ENCODE measurements at regions not wholly inside any gene's neighbourhood (a gene's known extent, or its start where the extent isn't known, plus 50 kb on each side); places are given as distances from the start of the nearest gene placed in this dataset.
"Not testable (repeated sequence)": the region's sequence is repeated elsewhere in the genome, so short reads cannot be mapped to it uniquely, and the experiment has no call there.

DNA sequence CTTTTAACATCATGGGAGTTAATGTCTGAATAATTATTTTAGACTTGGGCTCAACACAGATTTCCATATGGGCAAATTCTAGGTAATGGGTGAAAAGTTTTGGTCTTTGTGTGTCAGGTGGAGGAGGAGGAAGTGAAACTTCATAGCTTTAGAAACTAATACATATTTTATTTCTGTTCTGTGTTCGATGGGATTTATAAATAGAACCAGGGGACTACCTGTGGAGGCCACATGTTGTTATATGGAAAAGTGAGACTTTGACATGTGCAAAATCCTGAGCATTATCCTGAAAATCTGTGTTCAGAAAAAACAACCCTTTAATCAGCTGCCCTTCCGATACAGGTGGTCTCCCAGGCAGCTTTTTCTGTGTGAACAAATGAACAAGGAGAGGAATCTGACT lies 209.5 kb downstream of the SOX2 start:
- DNase-seq (ENCODE audit: low read depth): no peak

- DNase-seq (ENCODE audit: low read depth): not testable (repeated sequence)
Observed at GRCh38 chr3:181925841-181926240, 214.1 kb downstream of the SOX2 start.

GRCh38 chr3:181929501-181929900 lies 217.8 kb downstream of the SOX2 start:
- DNase-seq (ENCODE audit: low read depth): no peak

DNA sequence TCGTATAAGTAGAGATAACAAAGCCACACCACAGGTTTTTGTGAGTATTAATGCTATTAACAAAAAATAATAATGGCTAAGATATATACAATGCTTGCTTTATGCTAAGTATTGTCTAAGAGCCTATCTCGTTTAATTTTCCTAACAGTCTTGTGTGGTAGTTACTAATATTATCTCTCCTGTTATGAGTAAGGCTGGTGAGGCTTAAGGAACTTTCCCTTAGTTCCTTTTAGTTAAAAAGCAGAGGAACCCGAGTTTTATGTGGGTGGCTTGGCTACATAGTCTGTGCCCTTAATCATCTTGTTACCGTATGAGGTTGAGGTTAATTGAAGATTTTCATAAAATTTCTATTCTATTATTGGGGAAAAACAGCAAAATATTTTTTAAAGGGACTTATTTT lies 218.4 kb downstream of the SOX2 start:
- DNase-seq (ENCODE audit: low read depth): no peak

GRCh38 chr3:181932039-181932438 lies 220.3 kb downstream of the SOX2 start:
- DNase-seq (ENCODE audit: low read depth): no peak

- DNase-seq (ENCODE audit: low read depth): no peak
Observed at GRCh38 chr3:181933052-181933618, 221.4 kb downstream of the SOX2 start.

DNA sequence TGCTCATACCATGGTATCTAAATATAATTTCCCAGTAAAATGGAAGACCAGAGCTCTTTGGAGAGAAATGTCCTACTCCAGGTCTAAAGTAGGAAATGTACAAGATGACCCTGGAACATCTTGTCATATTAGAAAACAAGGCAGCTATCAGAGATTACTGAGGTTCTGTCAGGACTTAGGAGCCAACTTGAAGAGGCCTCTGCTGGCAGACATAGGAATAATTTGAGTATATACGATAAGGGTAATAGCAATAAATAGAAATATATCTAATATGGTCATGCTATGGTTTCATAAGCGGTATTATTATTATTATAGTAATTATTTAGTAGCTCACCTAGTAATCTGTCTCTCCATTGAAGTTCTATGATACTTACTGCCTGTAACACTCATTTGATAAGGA lies 224.2 kb downstream of the SOX2 start:
- DNase-seq (ENCODE audit: low read depth): no peak

DNA sequence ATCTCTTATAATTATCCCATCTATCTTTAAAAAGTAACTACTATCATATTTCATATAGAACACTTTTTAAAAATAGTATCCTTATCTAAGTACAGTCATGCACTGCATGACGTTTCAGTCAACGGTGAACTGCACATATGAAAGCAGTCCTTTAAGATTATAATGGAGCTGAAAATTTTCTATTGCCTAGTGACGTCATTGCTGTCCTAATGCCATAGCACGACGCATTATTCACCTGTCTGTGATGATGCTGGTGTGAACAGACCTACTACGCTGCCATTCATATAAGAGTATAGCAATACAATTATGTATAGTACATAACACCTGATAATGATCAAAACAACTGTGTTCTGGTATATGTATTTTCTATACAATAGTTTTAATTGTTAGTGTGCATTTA lies 225.0 kb downstream of the SOX2 start:
- no peak for DNase-seq (ENCODE audit: low read depth)

DNA sequence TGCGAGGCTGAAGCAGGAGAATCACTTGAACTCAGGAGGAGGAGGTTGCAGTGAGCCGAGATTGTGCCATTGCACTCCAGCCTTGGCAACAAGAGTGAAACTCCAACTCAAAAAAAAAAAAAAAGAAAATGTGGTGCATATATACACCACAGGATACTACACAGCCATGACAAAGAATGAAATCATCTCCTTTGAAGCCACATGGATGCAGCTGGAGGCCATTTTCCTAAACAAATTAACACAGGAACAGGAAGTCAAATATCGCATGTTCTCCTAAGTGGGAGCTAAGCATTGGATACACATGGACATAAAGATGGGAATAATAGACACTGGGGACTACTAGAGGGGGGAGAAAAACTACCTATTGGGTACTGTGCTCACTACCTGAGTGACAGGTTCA lies 226.9 kb downstream of the SOX2 start:
- not testable (repeated sequence) for DNase-seq (ENCODE audit: low read depth)

DNA sequence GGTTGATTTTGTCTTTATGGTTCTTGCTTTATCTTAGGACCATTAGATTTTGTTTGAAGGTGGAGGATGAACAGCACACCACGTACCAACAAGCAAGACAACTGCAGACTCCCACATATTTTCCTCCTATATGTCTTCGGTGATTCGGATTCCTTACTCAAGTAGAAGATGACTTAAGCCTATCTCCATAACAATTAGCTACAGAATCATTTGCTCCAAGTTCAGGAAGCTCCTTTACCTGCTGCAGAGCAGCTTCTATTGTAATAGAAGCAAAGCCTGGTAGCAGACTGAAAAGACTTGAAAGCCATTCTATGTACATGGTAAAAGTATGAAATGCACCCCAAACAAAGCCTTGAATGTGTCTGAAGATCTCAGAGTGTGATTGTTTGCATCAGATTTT lies 229.0 kb downstream of the SOX2 start:
- no peak for DNase-seq (ENCODE audit: low read depth)

GRCh38 chr3:181941250-181941649 lies 229.5 kb downstream of the SOX2 start:
- DNase-seq (ENCODE audit: low read depth): no peak

GRCh38 chr3:181943285-181943684 lies 231.6 kb downstream of the SOX2 start:
- no peak for DNase-seq (ENCODE audit: low read depth)

DNA sequence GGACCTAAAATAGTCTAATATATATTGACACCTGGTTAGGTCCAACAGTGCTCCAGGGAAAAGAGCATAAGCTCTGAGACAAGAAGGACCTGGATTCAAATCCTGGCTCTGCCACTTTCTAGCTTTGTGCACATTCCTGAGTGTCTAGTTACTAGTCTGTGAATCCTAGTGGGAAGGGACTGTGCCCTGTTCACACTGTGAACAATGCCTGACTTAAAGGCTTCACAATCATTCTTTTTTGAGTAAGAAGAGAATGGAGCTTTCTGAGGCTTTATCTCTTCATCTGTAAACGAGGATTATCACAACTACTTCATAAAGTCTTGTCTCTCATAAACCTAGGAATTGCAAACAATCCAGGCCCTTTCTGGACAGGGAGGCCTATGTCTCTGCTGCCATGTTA lies 235.9 kb downstream of the SOX2 start:
- DNase-seq (ENCODE audit: low read depth): no peak

- no peak for DNase-seq (ENCODE audit: low read depth)
Observed at GRCh38 chr3:181948286-181948685, 236.6 kb downstream of the SOX2 start.

DNA sequence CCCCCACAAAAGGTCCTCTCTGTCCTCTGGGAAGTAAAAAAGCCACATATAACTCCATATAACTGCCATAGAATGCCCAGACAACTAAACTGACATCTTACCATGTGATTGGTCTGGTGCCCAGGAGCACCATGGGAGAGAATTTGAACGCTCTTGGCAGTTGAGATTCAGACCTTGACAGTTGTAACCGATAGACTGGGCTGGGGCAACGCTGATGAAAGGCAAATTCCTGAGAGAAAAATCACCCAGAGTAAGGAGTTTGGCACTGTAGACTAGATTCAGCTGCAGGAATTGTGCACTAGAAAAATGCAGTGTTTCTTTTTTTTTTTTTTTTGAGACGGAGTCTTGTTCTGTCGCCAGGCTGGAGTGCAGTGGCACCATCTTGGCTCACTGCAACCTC lies 240.5 kb downstream of the SOX2 start:
- DNase-seq (ENCODE audit: low read depth): no peak

- DNase-seq (ENCODE audit: low read depth): no peak
Observed at GRCh38 chr3:181952929-181953328, 241.2 kb downstream of the SOX2 start.

DNA sequence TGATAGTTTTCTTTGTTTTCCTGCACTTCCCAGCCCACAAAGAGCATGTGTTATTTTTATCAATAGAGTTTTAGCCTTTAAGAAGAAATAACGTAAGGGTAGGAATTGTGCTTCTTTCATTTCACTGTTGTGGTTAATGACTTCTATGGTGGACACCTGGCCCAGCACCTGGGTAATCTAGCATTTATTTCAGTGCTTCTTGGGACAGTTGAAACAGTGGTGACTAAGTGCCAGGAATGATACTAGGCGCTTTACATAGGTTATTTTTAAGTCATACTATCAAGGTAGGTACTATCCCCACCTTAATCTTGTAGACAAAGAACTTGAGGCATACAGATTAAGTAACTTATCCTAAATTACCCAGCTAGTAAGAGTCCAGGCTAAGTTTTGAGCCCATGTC lies 243.8 kb downstream of the SOX2 start:
- DNase-seq (ENCODE audit: low read depth): no peak

DNA sequence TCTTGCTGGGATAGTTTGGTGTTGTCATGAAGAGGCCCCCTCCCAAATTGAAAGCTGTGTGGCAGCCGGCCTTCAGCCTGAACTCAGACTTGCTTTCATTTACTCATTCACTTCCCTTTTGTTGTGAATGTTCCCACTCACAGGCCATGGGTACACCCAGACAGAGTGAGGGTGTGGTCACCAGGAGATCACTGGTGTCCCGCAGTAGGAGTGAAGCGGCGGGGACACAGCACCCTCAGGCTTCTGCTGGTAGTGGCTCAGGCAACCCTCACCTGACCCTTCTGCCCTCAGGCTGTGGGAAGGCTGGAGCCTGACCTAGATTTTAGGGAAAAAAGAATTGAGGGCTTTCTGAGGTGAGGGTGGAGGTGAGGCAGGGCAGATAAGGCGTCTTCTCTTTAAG lies 244.4 kb downstream of the SOX2 start:
- no peak for DNase-seq (ENCODE audit: low read depth)

DNA sequence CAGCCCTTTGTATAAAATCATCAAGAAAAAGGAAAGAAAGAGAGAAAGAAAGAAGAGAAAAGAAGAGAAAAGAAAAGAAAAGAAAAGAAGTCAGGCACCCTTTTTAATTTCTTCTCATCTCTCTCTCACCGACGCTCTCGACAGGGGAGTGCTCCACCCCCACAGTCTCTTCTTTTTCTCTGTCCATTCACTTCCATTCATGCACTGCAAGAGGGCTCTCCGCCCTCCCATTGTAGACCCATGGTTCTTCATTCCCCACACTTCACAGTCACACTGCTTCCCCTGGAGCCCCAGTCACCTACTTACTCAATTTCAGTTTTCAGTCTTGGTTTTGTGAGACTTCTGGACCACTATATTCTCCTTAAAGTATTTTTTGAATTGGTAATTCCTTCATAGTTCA lies 254.7 kb downstream of the SOX2 start:
- no peak for DNase-seq (ENCODE audit: low read depth)

DNA sequence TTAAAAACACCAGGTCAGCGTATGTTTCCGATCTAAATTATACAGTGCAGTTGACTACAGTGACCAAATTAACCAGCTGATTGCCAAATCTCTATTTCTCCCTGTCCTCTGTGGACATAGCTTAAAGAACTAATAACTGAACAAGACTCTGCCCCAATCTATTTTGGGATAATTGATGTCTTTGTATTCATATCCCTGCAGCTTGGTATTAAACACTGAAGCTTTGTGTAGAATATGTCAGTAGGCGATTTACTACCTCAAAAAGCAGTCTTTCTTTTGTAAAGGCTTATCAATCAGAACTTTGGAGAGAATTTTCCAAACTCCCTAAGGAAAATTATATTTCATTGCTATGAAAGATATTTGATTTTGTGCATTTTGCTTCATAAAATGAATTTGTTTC lies 258.2 kb downstream of the SOX2 start:
- DNase-seq (ENCODE audit: low read depth): no peak

DNA sequence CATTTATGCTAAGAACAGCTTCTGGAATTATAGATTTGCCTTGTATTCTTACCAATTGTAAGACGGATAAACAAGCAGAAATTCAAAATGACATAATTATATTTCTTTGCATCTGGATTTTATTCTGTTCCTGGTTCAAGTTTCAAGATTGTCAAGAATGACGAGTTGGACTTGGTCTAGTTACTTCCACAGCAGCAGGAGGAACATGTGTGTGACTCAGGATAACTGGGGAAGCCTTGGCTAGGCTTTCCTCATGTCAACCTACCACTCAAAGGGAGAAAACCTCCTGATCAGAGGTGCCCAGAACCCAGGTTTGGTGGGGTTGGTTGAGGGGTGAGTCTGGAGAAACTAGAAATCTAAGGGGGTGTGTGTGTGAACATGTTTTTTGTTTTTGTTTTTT lies 259.7 kb downstream of the SOX2 start:
- no peak for DNase-seq (ENCODE audit: low read depth)

- DNase-seq (ENCODE audit: low read depth): no peak
Observed at GRCh38 chr3:181974198-181974597, 262.5 kb downstream of the SOX2 start.

DNA sequence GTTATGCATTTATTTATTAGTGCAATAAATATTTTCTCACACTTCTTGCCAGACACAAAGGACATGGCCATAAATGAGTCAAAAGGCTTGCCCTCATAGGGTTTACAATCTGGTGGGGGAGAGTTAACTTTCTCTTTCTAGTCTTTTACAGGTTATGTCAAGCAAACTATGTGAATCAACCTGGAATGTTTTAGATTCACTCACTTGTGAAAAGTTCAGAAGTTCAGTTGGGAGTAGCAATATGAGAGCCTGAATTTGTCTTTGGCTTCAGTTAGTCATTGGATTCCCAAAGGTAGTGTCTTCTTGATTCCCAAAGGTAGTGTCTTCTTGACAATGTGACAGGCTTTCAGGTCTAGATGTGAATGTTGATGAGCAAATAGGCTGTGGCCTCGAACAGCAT lies 264.8 kb downstream of the SOX2 start:
- no peak for DNase-seq (ENCODE audit: low read depth)

DNA sequence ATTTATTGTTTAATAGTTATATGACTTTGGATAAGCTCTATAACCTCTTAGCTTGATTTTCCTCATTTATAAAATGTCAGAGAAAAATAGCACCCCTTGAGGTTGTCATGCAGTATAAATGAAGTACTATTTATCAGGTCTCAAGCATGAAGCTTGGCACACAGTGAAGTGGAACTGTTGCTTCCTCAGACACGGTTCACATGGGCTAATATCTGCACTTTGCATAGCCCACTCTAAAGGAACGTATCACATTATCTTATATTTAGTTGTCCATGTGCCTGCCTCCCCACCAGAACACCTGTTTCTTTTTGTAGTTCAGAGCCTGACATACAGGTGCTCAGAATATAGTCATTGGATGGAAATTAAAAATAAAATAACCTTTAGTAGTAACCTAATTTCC lies 273.7 kb downstream of the SOX2 start:
- DNase-seq (ENCODE audit: low read depth): no peak

DNA sequence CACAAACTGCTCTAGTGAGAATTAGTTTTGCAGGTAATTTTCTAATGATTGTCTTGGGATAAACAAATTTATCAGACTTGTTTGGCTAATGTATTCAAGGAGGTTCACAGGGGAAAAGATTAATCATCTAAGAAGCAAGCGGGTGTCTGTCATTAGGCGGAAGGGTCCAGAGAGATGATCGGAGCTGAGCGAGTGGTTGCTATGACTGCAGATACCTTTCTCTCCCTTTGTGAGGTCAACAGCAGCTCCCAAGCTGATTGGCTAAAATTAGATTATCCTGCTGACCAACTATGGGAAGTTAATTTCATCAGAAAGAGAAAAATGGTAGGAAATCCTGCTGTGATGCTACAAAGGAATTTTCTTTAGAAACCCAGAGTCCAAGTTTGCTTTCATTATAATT lies 276.0 kb downstream of the SOX2 start:
- DNase-seq (ENCODE audit: low read depth): no peak
